Putamen (tissue), 1 donor: ENCODE measurements at regions not wholly inside any gene's neighbourhood (a gene's known extent, or its start where the extent isn't known, plus 50 kb on each side); places are given as distances from the start of the nearest gene placed in this dataset.
"Not testable (repeated sequence)": the region's sequence is repeated elsewhere in the genome, so short reads cannot be mapped to it uniquely, and the experiment has no call there.

Source experiments
- DNase-seq: peaks from one replicate; pipeline ENCODE4 v3.0.0-alpha.2; 2016; ENCODE audit warnings: low spot score

- DNase-seq: no peak
Observed at GRCh38 chr5:25764733-25765132, 1120.0 kb upstream of the CDH10 start.

- DNase-seq: no peak
Observed at GRCh38 chr5:25763781-25764180, 1119.0 kb upstream of the CDH10 start.

GRCh38 chr5:25754895-25755294, 1110.1 kb upstream of the CDH10 start:
- no peak for DNase-seq

GRCh38 chr5:25744908-25745307, 1100.1 kb upstream of the CDH10 start:
- DNase-seq: no peak

- no peak for DNase-seq
Observed at GRCh38 chr5:25716680-25717079, 1071.9 kb upstream of the CDH10 start.

GRCh38 chr5:25713259-25713658, 1068.5 kb upstream of the CDH10 start:
- no peak for DNase-seq

GRCh38 chr5:25707093-25707492, 1062.3 kb upstream of the CDH10 start:
- no peak for DNase-seq

- no peak for DNase-seq
Observed at GRCh38 chr5:25701936-25702335, 1057.2 kb upstream of the CDH10 start.

- no peak for DNase-seq
Observed at GRCh38 chr5:25694801-25695200, 1050.0 kb upstream of the CDH10 start.

- no peak for DNase-seq
Observed at GRCh38 chr5:25688156-25688555, 1043.4 kb upstream of the CDH10 start.

GRCh38 chr5:25669645-25670401, 1025.0 kb upstream of the CDH10 start:
- DNase-seq: no peak

- no peak for DNase-seq
Observed at GRCh38 chr5:25662610-25663009, 1017.8 kb upstream of the CDH10 start.

- DNase-seq: not testable (repeated sequence)
Observed at GRCh38 chr5:25650316-25650715, 1005.5 kb upstream of the CDH10 start.

GRCh38 chr5:25649628-25650265, 1005.0 kb upstream of the CDH10 start:
- no peak for DNase-seq

- DNase-seq: no peak
Observed at GRCh38 chr5:25646421-25647341, 1001.9 kb upstream of the CDH10 start.

GRCh38 chr5:25641124-25641523, 996.3 kb upstream of the CDH10 start:
- DNase-seq: no peak

GRCh38 chr5:25619273-25619672, 974.5 kb upstream of the CDH10 start:
- DNase-seq: no peak

- DNase-seq: no peak
Observed at GRCh38 chr5:25618821-25619220, 974.0 kb upstream of the CDH10 start.

GRCh38 chr5:25614466-25614865, 969.7 kb upstream of the CDH10 start:
- DNase-seq: no peak

GRCh38 chr5:25604681-25605080, 959.9 kb upstream of the CDH10 start:
- no peak for DNase-seq

- no peak for DNase-seq
Observed at GRCh38 chr5:25579111-25579510, 934.3 kb upstream of the CDH10 start.

- no peak for DNase-seq
Observed at GRCh38 chr5:25573691-25574090, 928.9 kb upstream of the CDH10 start.
